Stomach (tissue), 4 donors: ENCODE measurements at regions not wholly inside any gene's neighbourhood (a gene's known extent, or its start where the extent isn't known, plus 50 kb on each side); places are given as distances from the start of the nearest gene placed in this dataset.
"Not testable (repeated sequence)": the region's sequence is repeated elsewhere in the genome, so short reads cannot be mapped to it uniquely, and the experiment has no call there.

Source experiments
- CTCF ChIP-seq, 7 experiments: fragments of 450-650 bp in 4 of 7; fragments of 200-600 bp in 3 of 7; sonication (generic) in 3 of 7; IDR thresholded peaks; one replicate each; pipeline ENCODE4 v1.5.1; 2016 to 2019; ENCODE audit warnings: antibody characterized with exemption in 7 of 7, control low read depth in 2 of 7, mild to moderate bottlenecking in 1 of 7
- EP300 ChIP-seq: sonication (generic); formaldehyde crosslinking; IDR thresholded peaks from one replicate; pipeline ENCODE4 v1.6.1; 2017; ENCODE audit warnings: antibody characterized with exemption
- POLR2A ChIP-seq, 4 donors: fragments of 450-650 bp; IDR thresholded peaks; one replicate each; pipeline ENCODE4 v1.6.1; 2016; ENCODE audit warnings: antibody characterized with exemption in 4 of 4, control low read depth in 2 of 4, mild to moderate bottlenecking in 1 of 4, moderate library complexity in 1 of 4
- POLR2AphosphoS5 ChIP-seq, 3 donors: sonication (generic); formaldehyde crosslinking; IDR thresholded peaks; one replicate each; pipeline ENCODE4 v1.6.1; 2016; ENCODE audit warnings: antibody characterized with exemption in 3 of 3

- not testable (repeated sequence) for TF ChIP-seq EP300; CTCF (IDR thresholded peaks at IDR 0.05); POLR2A (IDR thresholded peaks at IDR 0.05); POLR2AphosphoS5 (IDR thresholded peaks at IDR 0.05)
Observed at GRCh38 chr10:9582803-9583202, 1434.9 kb upstream of the CELF2 start.
